HCT116 (cell line): ENCODE measurements at regions not wholly inside any gene's neighbourhood (a gene's known extent, or its start where the extent isn't known, plus 50 kb on each side); places are given as distances from the start of the nearest gene placed in this dataset.

Source experiments
- ATAC-seq: fragments of 200-7000 bp; cut with Tn5 transposase; 2 replicates; pipeline ENCODE4 v1.9.1; 2020; ENCODE audit warnings: mild to moderate bottlenecking, moderate library complexity
- BruUV-seq: library from RNA; stranded (reverse); fragments of 400-500 nt; replicated peaks from 2 replicates; lab custom pipeline; 2021; lab: Mats Ljungman, UMichigan
- CTCF ChIA-PET: fragments of 300-600 bp; sonication (Branson Sonifier 250); formaldehyde crosslinking; loops from one replicate; lab custom pipeline; 2021; ENCODE audit warnings: antibody characterized with exemption; lab: Charles Lee
- POLR2A ChIA-PET: fragments of 300-600, 350-600 bp; sonication (Branson Sonifier 250); formaldehyde crosslinking; loops from one replicate; lab custom pipeline; 2021; ENCODE audit warnings: antibody characterized with exemption; lab: Charles Lee
- RAD21 ChIA-PET, 2 experiments: fragments of 300-600 bp; sonication (Branson Sonifier 250); formaldehyde crosslinking; loops; one replicate each; lab custom pipeline; 2023; ENCODE audit warnings: low total read pairs in 2 of 2; ENCODE audit not compliant: uncharacterized antibody in 2 of 2, unreplicated experiment in 2 of 2, low non-redundant PET in 1 of 2; lab: Charles Lee
- DNase-seq: peaks from one replicate; pipeline ENCODE4 v3.0.0-alpha.2; 2010; ENCODE audit warnings: low read depth, low spot score
- H2AFZ ChIP-seq: fragments of 200-600 bp; shearing (Covaris generic), sonication (generic); 2 replicates; pipeline ENCODE4 v1.6.1; 2017; ENCODE audit warnings: low read depth, mixed run types, mixed read lengths, antibody characterized with exemption, low read length; ENCODE audit not compliant: poor library complexity, severe bottlenecking
- H3K27ac ChIP-seq: 2 replicates; pipeline ENCODE4 v1.5.1; 2012; ENCODE audit warnings: low read depth, low read length
- H3K27me3 ChIP-seq: fragments of 200-600 bp; sonication (generic); 2 replicates; pipeline ENCODE4 v1.6.1; 2016; ENCODE audit warnings: mixed run types, low read length, mixed read lengths; ENCODE audit not compliant: insufficient read depth
- H3K36me3 ChIP-seq, 2 experiments: fragments of 200-500 bp in 1 of 2; fragments of 200-600 bp in 1 of 2; sonication (Bioruptor generic) in 1 of 2; sonication (generic) in 1 of 2; 2 replicates each; pipeline versions ENCODE4 v1.5.1 to v1.6.1; 2014 to 2016; ENCODE audit warnings: low read length in 2 of 2, inconsistent platforms in 1 of 2, mixed read lengths in 1 of 2, mixed run types in 1 of 2; ENCODE audit not compliant: insufficient read depth in 2 of 2, control insufficient read depth in 1 of 2
- H3K4me1 ChIP-seq, 2 experiments: fragments of 200-600 bp in 1 of 2; sonication (generic) in 1 of 2; 2 replicates each; pipeline versions ENCODE4 v1.5.1 to v1.6.1; 2012 to 2017; ENCODE audit warnings: low read length in 2 of 2, inconsistent platforms in 1 of 2, mild to moderate bottlenecking in 1 of 2, mixed read lengths in 1 of 2, mixed run types in 1 of 2, moderate library complexity in 1 of 2; ENCODE audit not compliant: insufficient read depth in 2 of 2, control insufficient read depth in 1 of 2
- H3K4me2 ChIP-seq: fragments of 200-600 bp; sonication (generic); 2 replicates; pipeline ENCODE4 v1.6.1; 2017; ENCODE audit warnings: mixed run types, low read length, mixed read lengths
- H3K4me3 ChIP-seq, 2 experiments: fragments of 200-600 bp in 1 of 2; sonication (generic) in 1 of 2; replicated peaks in 1 of 2; 2 replicates each; pipeline ENCODE4 v1.5.1; 2011 to 2016; ENCODE audit warnings: low read length in 2 of 2, control low read depth in 1 of 2, low read depth in 1 of 2, mild to moderate bottlenecking in 1 of 2, mixed read lengths in 1 of 2, mixed run types in 1 of 2
- H3K79me2 ChIP-seq: fragments of 200-600 bp; sonication (generic); 2 replicates; pipeline ENCODE4 v1.6.1; 2017; ENCODE audit warnings: mild to moderate bottlenecking, mixed run types, low read length, moderate library complexity, mixed read lengths; ENCODE audit not compliant: insufficient read depth
- H3K9ac ChIP-seq: fragments of 200-600 bp; sonication (generic); 2 replicates; pipeline ENCODE4 v1.6.1; 2016; ENCODE audit warnings: low read length, mixed read lengths
- H3K9me2 ChIP-seq: fragments of 200-600 bp; sonication (generic), shearing (Covaris generic); 2 replicates; pipeline ENCODE4 v1.6.1; 2017; ENCODE audit warnings: mixed run types, mild to moderate bottlenecking, moderate library complexity; ENCODE audit not compliant: insufficient read depth
- H3K9me3 ChIP-seq, 2 experiments: fragments of 200-500 bp in 1 of 2; fragments of 200-600 bp in 1 of 2; sonication (Bioruptor generic) in 1 of 2; sonication (generic) in 1 of 2; 2 replicates each; pipeline ENCODE4 v1.6.1; 2014 to 2017; ENCODE audit warnings: low read length in 2 of 2, mixed read lengths in 2 of 2, inconsistent platforms in 1 of 2, low read depth in 1 of 2, mild to moderate bottlenecking in 1 of 2, mixed run types in 1 of 2, moderate library complexity in 1 of 2; ENCODE audit not compliant: control insufficient read depth in 1 of 2, insufficient read depth in 1 of 2
- H4K20me1 ChIP-seq: fragments of 200-600 bp; sonication (generic), shearing (Covaris generic); 2 replicates; pipeline ENCODE4 v1.6.1; 2017; ENCODE audit warnings: mixed run types, mild to moderate bottlenecking, moderate library complexity; ENCODE audit not compliant: insufficient read depth
- ATF3 ChIP-seq: IDR thresholded peaks from 2 replicates; pipeline ENCODE4 v1.6.1; 2012
- CBX3 ChIP-seq: IDR thresholded peaks from 2 replicates; pipeline ENCODE4 v1.6.1; 2012; ENCODE audit warnings: low read depth
- EGR1 ChIP-seq: IDR thresholded peaks from 2 replicates; pipeline ENCODE4 v1.6.1; 2012; ENCODE audit warnings: low read depth
- ELF1 ChIP-seq: IDR thresholded peaks from 2 replicates; pipeline ENCODE4 v1.6.1; 2012; ENCODE audit warnings: low read depth, borderline replicate concordance
- FOSL1 ChIP-seq: IDR thresholded peaks from 2 replicates; pipeline ENCODE4 v1.6.1; 2012; ENCODE audit warnings: low read depth
- JUND ChIP-seq: IDR thresholded peaks from 2 replicates; pipeline ENCODE4 v1.6.1; 2012
- REST ChIP-seq: IDR thresholded peaks from 2 replicates; pipeline ENCODE4 v1.6.1; 2012; ENCODE audit warnings: low read depth
- SIN3A ChIP-seq: IDR thresholded peaks from 2 replicates; pipeline ENCODE4 v1.6.1; 2012; ENCODE audit warnings: low read depth
- SRF ChIP-seq: IDR thresholded peaks from 2 replicates; pipeline ENCODE4 v1.6.1; 2012; ENCODE audit warnings: low read depth
- TCF7L2 ChIP-seq: IDR thresholded peaks from 2 replicates; pipeline ENCODE4 v1.7.0; 2011; ENCODE audit warnings: borderline replicate concordance, inconsistent platforms; ENCODE audit not compliant: insufficient read depth, insufficient read length; ENCODE audit errors: extremely low read depth
- YY1 ChIP-seq: IDR thresholded peaks from 2 replicates; pipeline ENCODE4 v1.6.1; 2011; ENCODE audit warnings: low read length, low read depth, moderate library complexity, mild to moderate bottlenecking; ENCODE audit not compliant: insufficient replicate concordance; ENCODE audit errors: extremely low read depth
- intact Hi-C: fragments of 100-400 bp; cut with micrococcal nuclease; formaldehyde crosslinking; loops from 2 replicates; pipeline ENCODE4 v1.10.0; 2022

- Histone ChIP-seq H3K4me1 (no peaks in the 10 kb centered on the region), H3K36me3 (no peaks in the 10 kb centered on the region), H3K27me3 (peaks cover 14% of the 10 kb centered on the region; the same call in 1 of the 2 replicates), H3K27ac (no peak overlapping the region), H3K79me2 (no peaks in the 10 kb centered on the region), H3K4me3 (no peak overlapping the region), H3K9me2 (no peaks in the 10 kb centered on the region), H2AFZ (no peak overlapping the region), H3K4me2 (no peak overlapping the region), H4K20me1 (no peaks in the 10 kb centered on the region), H3K9me3 (no peaks in the 10 kb centered on the region), H3K9ac (no peak overlapping the region)
- no peak for ATAC-seq
- RAD21 ChIA-PET = no interaction called here
- no TSS peak for BruUV-seq
- DNase-seq = no peak
- POLR2A ChIA-PET = no interaction called here
- CTCF ChIA-PET = no interaction called here
- TF ChIP-seq SIN3A (no peak), SRF (no peak), ATF3 (no peak), CBX3 (no peak), ELF1 (no peak), YY1 (no peak), EGR1 (no peak), TCF7L2 (no peak), JUND (no peak), FOSL1 (no peak), REST (no peak)
- intact Hi-C loops = no loop called here
Measured at GRCh38 chr1:69283516-69283915, 284.2 kb upstream of the LRRC7 start.
